ENCODE measurements at regions not wholly inside any gene's neighbourhood (a gene's known extent, or its start where the extent isn't known, plus 50 kb on each side); places are given as distances from the start of the nearest gene placed in this dataset.

DNA sequence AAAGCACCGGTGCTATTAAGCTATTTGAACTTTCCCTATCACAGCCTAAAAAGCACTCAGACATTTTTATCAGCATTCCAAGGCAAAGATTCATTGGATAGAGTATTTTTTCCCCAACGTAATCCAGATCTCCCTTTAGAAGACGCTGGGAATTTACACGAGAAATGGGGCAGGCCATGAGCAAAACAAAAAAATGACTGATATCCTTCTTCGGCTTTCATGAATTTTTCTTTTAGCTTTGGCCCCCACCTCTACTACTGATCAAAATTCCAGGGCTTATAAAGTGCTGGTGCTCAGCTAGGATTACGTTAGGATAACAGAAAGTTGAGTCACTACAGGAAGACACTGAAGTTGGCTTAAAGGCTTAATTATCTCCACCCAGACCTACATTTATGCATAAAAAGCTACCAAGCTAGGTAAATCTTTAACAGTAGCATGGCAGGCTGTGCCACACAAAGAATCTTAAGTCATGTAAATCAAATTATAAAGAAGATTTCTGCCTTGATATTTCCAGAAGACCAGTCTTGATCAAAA lies 418.5 kb upstream of the BTBD3 start:
- H3K9me2 ChIP-seq (ENCODE audit: insufficient read depth, low read length), result no peaks in the 10 kb centered on the region
- no peaks in the 10 kb centered on the region for H3K9me3 ChIP-seq (ENCODE audit: low read length)
- no peaks in the 10 kb centered on the region for H3K36me3 ChIP-seq (ENCODE audit: insufficient read depth, low read length)
- no peak overlapping the region for H3K9ac ChIP-seq (ENCODE audit: low read length)
- H3K4me3 ChIP-seq (ENCODE audit: low read length), result no peak overlapping the region
- H3K27ac ChIP-seq (ENCODE audit: low read length), result no peak overlapping the region
- no peak overlapping the region for H3K4me2 ChIP-seq (ENCODE audit: low read length)
- no peaks in the 10 kb centered on the region for H3K27me3 ChIP-seq (ENCODE audit: insufficient read depth, low read depth, low read length)
- no peaks in the 10 kb centered on the region for H3K79me2 ChIP-seq (replicated peaks; ENCODE audit: insufficient read depth, low read length)
- no peaks in the 10 kb centered on the region for H4K20me1 ChIP-seq (ENCODE audit: insufficient read depth)
- TF ChIP-seq POLR2AphosphoS5 (IDR thresholded peaks at IDR 0.05) (no peak), MXI1 (conservative IDR thresholded peaks at IDR 0.05; ENCODE audit: poor library complexity, severe bottlenecking) (no peak)
- H3F3A ChIP-seq (ENCODE audit: insufficient read depth, low read length, poor library complexity, severe bottlenecking), result no peaks in the 10 kb centered on the region
- no peak overlapping the region for H2AFZ ChIP-seq (ENCODE audit: low read depth, low read length)

DNA sequence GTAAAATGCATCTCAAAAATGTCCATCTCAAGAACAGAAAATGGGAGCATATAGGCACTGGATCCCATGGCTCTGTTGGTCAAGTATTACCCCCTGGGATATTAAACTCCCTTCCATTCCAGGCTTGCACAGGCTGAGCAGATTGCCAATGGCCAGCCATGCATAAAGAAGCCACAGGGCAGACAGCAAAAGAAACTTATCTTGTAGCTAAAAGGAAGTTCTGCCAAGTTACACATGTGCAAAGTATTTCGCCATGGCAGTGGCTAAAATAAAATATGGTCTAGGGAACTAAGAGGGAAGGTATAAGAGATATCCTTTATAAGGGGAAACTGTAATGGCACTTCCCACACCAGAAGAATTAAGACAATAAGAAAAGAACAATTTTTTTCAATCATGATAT lies 415.6 kb upstream of the BTBD3 start:
- TF ChIP-seq EP300 (conservative IDR thresholded peaks at IDR 0.05; ENCODE audit: poor library complexity, severe bottlenecking) (no peak), TAF1 (IDR thresholded peaks at IDR 0.05; ENCODE audit: low read depth) (no peak), POLR2AphosphoS5 (IDR thresholded peaks at IDR 0.05) (no peak), MXI1 (conservative IDR thresholded peaks at IDR 0.05; ENCODE audit: poor library complexity, severe bottlenecking) (no peak), RAD21 (conservative IDR thresholded peaks at IDR 0.05) (no peak), EZH2 (IDR thresholded peaks at IDR 0.05; ENCODE audit: borderline replicate concordance, insufficient read depth, low read length, poor library complexity, severe bottlenecking) (no peak), SMC3 (conservative IDR thresholded peaks at IDR 0.05; ENCODE audit: poor library complexity) (no peak)
- TF ChIP-seq, protein P1, sequence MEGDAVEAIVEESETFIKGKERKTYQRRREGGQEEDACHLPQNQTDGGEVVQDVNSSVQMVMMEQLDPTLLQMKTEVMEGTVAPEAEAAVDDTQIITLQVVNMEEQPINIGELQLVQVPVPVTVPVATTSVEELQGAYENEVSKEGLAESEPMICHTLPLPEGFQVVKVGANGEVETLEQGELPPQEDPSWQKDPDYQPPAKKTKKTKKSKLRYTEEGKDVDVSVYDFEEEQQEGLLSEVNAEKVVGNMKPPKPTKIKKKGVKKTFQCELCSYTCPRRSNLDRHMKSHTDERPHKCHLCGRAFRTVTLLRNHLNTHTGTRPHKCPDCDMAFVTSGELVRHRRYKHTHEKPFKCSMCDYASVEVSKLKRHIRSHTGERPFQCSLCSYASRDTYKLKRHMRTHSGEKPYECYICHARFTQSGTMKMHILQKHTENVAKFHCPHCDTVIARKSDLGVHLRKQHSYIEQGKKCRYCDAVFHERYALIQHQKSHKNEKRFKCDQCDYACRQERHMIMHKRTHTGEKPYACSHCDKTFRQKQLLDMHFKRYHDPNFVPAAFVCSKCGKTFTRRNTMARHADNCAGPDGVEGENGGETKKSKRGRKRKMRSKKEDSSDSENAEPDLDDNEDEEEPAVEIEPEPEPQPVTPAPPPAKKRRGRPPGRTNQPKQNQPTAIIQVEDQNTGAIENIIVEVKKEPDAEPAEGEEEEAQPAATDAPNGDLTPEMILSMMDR (IDR thresholded peaks at IDR 0.05; ENCODE audit: poor library complexity, severe bottlenecking), result no peak
- TF ChIP-seq, protein P2, sequence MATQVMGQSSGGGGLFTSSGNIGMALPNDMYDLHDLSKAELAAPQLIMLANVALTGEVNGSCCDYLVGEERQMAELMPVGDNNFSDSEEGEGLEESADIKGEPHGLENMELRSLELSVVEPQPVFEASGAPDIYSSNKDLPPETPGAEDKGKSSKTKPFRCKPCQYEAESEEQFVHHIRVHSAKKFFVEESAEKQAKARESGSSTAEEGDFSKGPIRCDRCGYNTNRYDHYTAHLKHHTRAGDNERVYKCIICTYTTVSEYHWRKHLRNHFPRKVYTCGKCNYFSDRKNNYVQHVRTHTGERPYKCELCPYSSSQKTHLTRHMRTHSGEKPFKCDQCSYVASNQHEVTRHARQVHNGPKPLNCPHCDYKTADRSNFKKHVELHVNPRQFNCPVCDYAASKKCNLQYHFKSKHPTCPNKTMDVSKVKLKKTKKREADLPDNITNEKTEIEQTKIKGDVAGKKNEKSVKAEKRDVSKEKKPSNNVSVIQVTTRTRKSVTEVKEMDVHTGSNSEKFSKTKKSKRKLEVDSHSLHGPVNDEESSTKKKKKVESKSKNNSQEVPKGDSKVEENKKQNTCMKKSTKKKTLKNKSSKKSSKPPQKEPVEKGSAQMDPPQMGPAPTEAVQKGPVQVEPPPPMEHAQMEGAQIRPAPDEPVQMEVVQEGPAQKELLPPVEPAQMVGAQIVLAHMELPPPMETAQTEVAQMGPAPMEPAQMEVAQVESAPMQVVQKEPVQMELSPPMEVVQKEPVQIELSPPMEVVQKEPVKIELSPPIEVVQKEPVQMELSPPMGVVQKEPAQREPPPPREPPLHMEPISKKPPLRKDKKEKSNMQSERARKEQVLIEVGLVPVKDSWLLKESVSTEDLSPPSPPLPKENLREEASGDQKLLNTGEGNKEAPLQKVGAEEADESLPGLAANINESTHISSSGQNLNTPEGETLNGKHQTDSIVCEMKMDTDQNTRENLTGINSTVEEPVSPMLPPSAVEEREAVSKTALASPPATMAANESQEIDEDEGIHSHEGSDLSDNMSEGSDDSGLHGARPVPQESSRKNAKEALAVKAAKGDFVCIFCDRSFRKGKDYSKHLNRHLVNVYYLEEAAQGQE (IDR thresholded peaks at IDR 0.05; ENCODE audit: borderline replicate concordance), result no peak
- no peak overlapping the region for H3K9ac ChIP-seq (ENCODE audit: low read length)
- no peaks in the 10 kb centered on the region for H3K27me3 ChIP-seq (ENCODE audit: insufficient read depth, low read depth, low read length)
- no peak overlapping the region for H3K4me2 ChIP-seq (ENCODE audit: low read length)
- H4K20me1 ChIP-seq (ENCODE audit: insufficient read depth), result no peaks in the 10 kb centered on the region
- H3F3A ChIP-seq (ENCODE audit: insufficient read depth, low read length, poor library complexity, severe bottlenecking), result no peaks in the 10 kb centered on the region
- no peaks in the 10 kb centered on the region for H3K79me2 ChIP-seq (replicated peaks; ENCODE audit: insufficient read depth, low read length)
- no peak overlapping the region for H3K4me3 ChIP-seq (ENCODE audit: low read length)
- no peak overlapping the region for H3K27ac ChIP-seq (ENCODE audit: low read length)
- H3K9me3 ChIP-seq (ENCODE audit: low read length), result no peaks in the 10 kb centered on the region
- H3K36me3 ChIP-seq (ENCODE audit: insufficient read depth, low read length), result no peaks in the 10 kb centered on the region
- H2AFZ ChIP-seq (ENCODE audit: low read depth, low read length), result no peak overlapping the region
- H3K9me2 ChIP-seq (ENCODE audit: insufficient read depth, low read length), result no peaks in the 10 kb centered on the region

DNA sequence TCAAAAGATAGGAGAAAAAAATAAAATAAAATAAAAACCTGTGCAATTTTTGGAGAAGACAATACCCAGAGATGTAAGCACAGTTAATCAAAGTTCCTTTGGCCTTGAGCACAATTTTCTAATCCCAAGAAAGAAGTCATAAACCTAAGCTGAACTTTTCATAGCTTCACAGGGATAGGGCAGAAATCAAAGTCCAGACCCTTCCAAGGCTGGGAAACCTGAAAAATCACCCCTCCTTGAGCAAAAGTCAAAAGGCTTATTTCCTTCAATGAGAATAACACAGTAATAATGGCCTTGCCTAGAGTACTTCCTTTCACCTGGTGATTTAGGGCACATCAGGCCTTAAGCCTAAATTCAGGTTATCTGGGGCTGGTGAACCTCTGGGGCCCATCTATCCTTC lies 415.0 kb upstream of the BTBD3 start:
- no peak overlapping the region for H3K9ac ChIP-seq (ENCODE audit: low read length)
- H3K79me2 ChIP-seq (replicated peaks; ENCODE audit: insufficient read depth, low read length), result no peaks in the 10 kb centered on the region
- H2AFZ ChIP-seq (ENCODE audit: low read depth, low read length), result no peak overlapping the region
- no peaks in the 10 kb centered on the region for H3K36me3 ChIP-seq (ENCODE audit: insufficient read depth, low read length)
- H3K27ac ChIP-seq (ENCODE audit: low read length), result no peak overlapping the region
- TF ChIP-seq, protein P1 (IDR thresholded peaks at IDR 0.05; ENCODE audit: poor library complexity, severe bottlenecking), result no peak
- H3F3A ChIP-seq (ENCODE audit: insufficient read depth, low read length, poor library complexity, severe bottlenecking), result no peaks in the 10 kb centered on the region
- H3K4me3 ChIP-seq (ENCODE audit: low read length), result no peak overlapping the region
- no peaks in the 10 kb centered on the region for H4K20me1 ChIP-seq (ENCODE audit: insufficient read depth)
- H3K4me2 ChIP-seq (ENCODE audit: low read length), result no peak overlapping the region
- no peaks in the 10 kb centered on the region for H3K9me2 ChIP-seq (ENCODE audit: insufficient read depth, low read length)
- no peaks in the 10 kb centered on the region for H3K27me3 ChIP-seq (ENCODE audit: insufficient read depth, low read depth, low read length)
- no peaks in the 10 kb centered on the region for H3K9me3 ChIP-seq (ENCODE audit: low read length)

All from neural cell (in vitro differentiated cells).